DMS153 treated with DMSO at 0.1 percent for 48 hours (cell line): ENCODE measurements at regions not wholly inside any gene's neighbourhood (a gene's known extent, or its start where the extent isn't known, plus 50 kb on each side); places are given as distances from the start of the nearest gene placed in this dataset.

ENCODE experiments used
- DNase-seq: peaks from one replicate; lab custom pipeline; 2025; ENCODE audit not compliant: unreplicated experiment; lab: John Stamatoyannopoulos, UW

DNA sequence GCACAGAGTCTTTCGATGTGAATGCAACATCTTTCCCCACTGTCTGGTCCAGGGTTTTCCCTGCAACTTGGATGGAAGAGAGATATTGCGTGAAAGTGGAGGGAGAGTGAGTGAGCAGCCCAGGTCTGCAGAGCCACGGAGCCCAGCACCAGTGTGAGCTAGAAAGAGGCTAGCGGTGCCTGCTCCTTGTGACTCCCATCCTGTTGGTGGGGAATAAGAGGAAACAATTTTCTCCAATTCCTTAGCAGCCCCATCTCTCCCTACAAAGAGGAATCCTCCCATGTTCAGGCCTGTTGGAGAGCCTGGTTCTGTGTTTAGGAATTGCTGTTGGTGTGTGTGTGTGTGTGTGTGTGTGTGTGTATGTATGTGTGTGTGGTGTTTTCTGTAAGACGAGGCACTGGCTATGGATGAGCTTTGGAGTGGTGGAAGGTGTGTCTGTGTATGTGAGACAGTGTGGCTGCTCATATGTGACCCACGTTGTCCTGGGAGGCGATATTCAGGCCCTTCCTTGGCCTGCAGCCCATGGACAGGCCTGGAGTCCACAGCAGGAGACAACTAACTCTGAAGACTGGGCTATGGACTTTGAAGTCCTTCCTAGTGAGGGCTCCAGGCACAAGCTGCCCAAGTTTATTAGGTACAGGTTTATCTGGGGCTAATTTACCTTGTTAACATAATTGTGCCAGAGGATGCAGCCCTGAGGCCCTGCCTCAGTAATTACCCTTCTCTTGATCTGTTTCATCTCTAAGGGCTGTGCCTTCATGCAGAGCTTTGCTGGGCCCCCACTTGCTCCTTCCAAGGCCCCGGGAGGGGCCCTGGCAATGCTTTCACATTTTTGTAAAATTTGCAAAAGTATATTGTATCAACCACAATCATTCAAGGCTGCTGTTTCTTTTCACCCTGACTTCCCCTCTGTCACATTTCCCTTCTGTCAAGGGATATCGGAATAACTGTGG, 88.6 kb upstream of the HAAO start:
- DNase-seq: no peak

DNA sequence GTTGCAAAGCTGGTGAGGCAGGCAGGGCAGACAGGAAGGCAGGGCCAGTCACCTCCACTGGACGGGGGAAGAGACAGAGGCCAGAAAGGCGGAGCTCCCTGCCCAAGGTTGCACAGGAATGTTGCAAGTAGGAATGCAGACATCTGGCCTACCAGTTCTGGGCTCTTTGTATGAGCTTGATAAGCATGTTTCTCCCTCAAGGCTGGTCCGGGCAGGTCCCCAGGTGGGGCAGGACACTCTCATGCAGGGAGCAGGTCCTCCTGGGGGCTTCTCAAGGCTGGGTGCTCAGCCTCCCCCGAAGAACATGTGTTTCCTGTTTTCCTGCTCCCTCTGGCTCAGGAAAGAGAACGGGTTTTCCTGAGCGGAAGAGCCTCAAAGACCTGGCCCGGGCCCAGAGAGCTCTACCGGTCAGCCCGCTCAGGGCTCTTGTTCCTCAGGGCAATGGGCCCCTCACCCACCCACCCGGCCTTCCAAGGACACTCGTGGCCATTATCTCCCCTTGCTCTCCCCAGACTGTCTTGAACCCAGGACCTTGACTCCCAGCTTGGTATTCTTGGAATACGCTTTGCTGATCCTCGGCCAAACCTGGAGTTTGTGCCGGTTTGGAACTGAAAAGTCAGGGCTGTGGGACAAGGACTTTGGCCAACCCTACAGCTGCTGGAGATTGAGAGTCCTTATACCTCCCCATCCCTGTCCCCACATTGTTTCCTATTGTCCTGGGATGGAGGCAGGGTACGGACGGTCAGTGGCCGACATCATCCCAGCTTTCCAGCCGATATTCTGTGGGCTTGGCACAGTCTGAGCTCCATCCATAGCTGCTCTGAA, 87.7 kb upstream of the HAAO start:
- DNase-seq: no peak

DNA sequence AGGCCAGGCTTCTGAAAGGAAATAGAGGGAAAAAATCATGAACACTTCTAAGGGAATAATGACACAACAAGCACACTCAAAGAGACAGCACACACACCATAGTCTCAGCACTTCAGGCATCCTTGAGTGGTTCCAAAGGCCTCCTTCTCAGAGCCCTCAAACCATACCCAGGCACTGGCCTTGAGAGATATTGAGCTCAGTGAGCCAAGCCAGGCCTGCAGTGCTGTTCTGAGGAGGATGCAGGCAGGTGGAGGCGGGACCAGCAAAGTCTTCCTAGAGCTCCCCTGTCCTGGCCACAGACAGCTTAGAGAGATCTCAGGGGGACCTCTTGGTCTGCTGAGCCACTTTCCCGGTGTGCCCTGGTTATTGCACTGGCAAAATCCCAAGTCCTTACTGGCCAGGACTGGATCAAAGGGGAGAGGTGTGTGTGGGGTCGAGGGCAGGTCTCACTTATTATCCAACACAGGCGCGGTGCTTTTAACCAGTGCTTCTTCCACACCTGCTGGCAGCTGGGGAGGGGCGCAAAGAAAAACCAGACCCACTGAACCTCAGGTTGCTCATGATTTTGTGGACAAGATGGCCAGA, 86.8 kb upstream of the HAAO start:
- no peak for DNase-seq

DNA sequence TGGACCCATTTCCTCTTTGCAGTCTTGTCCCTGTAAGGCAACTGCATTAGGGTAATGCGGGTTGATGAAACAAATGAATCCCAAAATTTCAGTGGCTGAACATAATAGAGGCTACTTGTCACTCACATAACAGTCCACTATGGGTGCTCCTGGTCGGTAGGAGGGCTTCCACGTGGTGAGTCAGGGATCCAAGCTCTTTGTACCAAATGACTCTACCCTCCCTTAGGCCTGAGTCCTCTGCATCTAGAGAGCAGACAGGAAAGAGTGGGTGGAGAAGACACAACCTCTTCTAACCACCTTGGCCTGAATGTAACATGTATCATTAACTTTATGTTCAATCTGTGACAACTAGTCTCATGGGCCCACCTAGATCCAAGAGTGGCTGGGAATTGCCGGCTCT, 86.2 kb upstream of the HAAO start:
- no peak for DNase-seq

DNA sequence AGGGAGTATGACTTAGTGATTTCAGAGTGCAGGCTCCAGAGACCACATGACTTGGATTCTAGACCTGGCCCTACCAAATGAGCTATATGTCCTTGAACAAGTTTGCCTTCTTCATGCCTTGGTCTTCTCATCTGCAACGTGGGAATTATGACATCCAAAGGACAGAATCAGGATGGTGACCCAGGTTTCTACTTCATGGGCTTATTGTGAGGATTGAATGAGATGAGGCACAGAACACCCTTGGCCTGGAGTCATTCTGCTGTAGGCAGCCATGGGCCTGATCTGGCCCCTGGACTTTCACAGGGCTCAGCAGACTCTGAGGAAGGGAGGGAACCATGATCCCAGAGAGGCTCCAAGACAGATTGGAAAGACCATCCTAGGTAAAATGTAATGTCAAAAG, 85.6 kb upstream of the HAAO start:
- no peak for DNase-seq

DNA sequence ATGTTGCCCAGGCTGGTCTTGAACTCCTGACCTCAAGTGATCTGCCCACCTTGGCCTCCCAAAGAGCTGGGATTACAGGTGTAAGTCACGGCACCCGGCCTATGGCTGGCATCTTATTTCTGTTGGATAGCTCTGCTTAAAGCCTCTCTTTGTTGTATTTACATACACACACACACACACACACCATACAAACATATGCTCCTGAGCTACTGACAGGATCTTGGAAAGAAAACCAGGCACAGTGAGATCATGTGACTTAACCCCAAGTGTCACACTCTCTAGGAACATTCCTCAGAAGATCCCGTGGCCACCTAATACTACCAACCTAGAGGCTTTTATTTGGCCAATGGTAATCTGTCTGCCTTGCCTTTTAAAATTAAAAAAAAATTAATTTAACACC, 85.1 kb upstream of the HAAO start:
- DNase-seq: no peak

DNA sequence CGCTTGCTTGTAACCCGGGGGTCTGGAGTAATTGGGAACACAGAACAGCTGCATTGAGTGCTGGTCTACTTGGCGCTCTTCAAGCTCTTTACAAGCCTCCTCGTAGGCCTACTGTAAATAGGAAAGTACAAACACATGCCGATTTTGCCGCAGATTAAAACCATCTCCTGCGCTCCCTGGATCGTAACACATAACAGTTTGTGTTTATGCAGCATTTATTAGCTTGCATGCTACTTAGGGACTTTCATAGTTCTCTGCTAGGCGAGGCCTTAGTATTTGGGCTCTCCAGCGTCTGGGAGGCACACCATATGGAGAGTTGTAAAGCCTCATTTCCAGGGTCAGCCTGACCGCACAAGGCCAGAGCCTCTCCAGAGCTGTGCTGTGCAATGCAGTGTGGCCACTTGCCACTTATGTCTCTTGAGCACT, 84.0 kb upstream of the HAAO start:
- DNase-seq: no peak

DNA sequence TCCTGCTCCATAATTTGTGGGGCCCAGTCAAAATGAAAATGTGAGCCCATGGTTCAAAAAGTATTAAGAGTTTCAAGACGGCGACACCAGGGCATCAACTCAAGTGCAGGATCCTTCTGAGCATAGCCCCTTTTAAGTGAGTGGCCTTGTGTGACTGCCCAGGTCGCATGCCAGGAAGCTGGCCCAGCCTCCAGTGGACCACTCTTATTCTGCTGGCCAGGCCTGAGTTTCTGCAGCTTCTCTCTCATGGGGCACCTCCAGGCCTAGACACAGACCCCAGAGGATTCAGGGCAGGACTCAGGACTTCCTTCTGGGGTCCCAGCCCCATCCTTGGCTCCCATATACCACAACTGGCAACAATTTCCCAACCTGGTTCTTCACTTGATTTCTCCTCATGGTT, 83.5 kb upstream of the HAAO start:
- no peak for DNase-seq

DNA sequence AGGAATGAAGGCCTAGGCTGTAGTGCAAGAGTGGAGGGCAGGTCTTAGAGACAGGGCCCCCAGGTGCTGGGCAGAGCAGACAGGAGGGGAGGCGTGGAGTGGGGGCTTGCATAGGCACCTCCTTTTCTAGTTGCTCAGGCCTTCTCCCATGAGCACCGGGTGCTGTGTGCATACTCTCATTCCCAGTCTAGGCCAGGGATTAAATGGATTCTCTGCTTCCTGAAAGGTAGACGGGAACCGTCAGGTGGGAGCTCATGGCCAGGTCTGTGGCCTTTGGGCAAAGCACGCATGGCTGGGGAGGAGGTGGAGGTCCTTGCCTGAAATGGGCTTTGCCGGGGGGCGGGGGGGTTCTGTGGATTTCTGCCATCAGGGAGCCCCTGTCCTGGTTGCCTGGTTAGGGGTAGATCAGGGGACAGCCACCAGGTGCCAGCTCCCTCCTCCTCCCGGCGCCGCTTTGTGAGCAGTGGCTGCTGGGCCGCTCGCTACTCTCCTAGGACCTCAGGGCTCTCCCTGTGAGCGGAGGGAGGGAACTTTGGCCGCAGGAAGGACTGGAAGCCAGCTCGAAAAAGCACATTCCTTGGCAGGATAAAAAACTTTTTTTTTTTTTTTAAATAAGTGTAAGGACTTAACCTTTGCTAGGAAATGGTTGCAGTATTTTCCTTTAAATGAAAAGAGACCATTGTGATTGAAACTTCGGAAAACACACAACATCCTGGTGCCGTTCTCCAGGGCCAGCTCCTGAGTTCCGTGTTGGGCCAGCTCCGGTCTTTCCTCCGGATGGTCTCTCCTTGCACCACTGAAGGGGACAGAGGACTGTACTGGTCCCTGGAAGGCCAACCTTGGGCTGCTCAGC, 82.8 kb upstream of the HAAO start:
- no peak for DNase-seq

DNA sequence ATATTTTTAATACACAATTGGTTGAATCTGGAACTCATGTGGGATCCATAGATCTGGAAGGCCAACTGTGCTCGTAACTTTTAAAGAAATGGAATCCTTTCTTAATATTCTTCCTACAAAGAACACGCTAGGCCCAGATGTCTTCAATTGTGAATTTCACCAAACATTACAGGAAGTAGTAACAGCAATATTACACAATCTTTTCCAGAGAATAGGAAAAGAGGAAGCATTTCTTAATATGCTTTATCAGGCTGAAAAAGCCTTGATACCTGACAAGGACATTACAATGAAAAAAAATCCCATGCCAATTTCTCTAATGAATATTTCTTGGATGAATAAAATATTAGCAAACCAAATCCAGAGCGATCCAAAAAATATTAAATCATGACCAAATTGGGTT, 80.3 kb upstream of the HAAO start:
- no peak for DNase-seq

DNA sequence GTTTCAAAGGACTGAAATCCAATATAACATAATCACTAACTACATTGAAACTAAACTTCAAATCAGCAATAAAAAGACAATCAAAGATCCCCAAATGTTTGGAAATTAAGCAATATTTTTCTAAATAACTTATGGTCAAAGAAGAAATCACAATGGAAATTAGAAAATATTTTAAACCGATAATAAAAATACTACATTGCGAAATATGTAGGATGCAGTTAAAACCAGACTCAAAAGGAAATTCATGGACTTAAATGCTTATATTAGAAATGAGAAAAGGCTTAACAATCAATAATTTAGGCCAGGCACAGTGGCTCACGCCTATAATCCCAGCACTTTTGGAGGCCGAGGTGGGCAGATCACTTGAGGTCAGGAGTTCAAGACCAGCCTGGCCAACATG, 79.0 kb upstream of the HAAO start:
- no peak for DNase-seq

DNA sequence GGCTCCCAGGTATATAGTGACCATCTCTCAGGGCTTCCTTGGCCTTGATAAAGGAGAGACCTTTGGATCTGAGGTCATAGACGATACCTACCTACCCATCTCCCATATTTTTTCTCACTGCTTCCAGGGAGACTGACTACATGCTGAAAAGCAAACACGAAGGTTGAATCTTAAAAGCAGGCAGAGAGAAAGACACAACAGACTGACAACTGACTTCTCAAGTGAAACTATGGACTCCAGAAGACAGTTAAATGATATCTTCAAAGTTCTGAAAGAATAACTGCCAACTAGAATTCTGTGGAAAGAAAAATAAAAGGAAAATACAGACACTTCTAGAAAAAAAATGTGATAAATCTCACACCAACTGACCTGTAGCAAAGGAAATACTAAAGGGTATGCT, 76.5 kb upstream of the HAAO start:
- DNase-seq: no peak

DNA sequence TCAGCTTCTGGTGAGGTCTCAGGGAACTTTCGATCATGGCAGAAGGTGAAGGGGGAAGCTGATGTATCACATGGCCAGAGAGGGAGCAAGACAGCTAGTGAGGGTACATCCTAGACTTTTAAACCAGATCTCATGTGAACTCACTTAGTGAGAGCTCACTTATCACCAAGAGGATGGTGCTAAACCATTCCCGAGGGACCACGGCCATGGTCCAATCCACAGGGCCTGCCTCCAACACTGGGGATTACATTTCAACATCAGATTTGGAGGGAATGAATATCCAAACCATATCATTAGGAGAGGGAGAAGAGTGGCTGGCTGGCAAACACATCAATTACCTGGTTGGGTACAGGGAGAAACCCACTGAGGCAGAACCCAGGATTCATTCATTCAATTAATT, 75.7 kb upstream of the HAAO start:
- no peak for DNase-seq

DNA sequence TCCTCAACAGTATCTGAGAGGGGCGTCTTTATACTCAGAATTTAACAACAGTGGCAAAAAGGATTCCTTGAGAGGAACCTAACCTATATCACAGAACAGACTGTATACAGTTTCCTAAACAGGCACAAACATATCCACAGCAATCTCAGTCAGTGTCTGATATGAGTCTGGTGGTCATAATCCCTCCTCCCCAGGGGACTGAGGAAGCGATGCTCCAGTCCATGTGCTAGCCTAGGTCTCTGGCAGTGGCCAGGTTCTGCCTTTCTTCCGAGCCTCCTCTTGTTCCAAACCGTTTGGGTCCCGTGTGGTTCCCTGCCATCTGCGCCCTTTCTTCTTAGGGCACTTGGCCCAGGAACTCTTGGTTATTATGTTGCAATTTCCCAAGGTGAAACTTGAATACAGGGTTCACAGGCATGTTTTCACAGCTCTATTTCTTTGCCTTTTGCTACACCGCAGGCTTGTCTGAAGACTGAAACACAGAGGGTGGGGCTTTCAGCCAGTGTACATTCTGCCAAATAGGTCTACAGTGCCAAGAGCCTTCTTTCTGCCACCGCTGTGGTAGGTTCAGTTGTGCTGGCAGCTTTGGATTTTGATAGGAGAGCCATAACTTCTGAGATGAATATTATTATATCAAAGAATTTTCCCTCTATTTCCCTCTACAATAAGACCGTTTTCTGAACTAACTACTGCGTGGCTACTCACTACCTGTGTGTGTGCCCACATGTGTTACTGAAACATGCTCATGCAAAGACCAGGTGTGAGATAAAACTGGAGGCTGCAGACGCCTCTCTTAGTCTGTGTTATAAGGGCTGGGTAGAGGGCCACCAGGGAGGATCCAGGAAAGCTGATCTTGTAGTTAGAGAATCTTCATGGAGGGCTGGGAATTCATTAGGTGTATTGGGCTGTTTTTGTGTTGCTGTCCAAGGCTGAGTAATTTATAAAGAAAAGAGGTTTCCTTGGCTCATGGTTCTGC, 75.0 kb upstream of the HAAO start:
- no peak for DNase-seq

DNA sequence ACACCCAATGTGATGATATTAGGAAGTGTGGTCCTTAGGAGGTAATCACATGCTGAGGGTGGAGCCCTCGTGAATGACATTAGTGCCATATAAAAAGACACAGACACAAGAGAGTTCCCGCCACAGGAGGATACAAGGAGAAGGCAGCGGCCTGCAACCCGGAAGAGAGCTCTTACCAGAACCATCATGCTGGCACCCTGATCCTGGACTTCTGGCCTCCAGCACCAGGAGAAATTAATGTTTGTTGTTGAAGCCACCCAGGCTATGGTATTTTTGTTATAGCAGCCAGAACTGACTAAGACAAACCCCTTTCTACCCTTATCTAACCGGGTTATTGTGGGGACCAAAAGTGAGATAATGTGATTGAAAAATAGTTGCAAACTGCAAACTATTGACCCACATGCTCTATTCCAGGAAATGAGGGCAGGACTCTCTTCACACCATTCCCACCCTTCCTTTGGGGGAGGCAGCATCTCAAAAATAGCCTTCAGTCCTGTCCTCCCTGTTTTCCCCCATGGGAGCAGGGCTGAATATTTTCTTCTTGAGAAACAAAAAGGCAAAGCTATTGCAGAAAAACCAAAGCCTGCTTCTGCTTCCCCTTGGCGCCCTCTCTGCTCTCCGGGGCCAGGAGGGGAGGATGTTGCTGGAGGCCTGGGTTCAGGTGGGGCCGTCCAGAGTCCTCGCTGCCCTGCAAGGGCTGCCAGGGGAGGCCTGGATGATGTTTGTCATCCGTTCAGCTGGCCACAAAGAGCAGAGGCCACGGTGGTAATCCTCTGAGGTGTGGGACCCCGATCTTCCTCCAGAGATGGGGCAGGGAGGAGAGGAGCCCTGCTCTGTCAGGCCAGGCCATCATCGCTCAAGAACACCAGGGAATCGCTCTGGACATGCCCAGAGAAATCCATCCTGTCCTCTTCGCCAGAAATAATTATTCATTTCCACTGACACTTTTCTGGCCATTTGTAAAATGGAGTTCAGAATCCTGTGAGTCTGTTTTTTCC, 73.8 kb upstream of the HAAO start:
- no peak for DNase-seq

DNA sequence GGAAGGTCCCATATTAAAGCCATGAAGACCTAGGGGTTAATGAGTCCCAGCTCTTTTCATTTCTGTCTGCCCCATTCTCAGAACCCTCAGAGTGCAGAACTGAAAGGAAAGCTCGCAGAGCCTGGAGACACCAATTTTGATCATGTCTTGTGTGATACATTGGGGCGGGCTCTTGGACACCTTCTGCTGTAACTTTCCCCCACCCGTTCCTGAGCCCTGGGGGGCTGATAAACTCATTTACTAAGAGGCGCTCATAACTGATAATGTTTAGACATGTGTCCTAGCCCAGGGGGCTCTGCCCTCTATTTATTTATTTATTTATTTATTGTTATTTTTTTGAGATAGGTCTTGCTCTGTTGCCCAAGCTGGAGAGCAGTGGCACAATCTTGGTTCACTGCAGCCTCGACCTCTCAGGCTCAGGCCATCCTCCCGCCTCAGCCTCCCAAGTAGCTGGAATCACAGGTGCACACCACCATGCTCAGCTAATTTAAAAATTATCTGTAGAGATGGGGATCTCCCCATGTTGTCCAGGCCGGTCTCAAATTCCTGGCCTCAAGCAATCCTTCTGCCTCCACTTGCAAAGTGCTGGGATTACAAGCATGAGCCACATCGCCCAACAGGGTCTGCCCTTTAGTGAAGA, 72.4 kb upstream of the HAAO start:
- DNase-seq: no peak

DNA sequence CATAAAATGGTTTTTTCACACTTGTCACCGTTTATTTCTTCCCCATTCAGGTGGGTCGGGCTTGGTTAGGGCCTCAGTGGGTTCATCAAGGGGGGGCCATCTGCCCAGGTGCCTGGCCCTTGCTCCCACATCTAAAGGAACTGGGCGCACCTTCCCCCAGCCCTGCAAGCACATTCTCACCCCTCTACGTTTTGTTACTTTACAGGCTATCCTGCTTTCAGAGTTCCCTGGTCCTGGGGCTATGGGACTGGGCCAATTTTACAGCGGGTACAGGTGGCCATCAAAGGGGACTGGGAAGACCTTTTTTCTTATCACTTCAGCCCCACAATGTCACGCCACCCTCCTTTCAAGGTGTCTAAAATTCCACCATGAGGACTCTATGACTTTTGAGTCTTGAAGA, 71.8 kb upstream of the HAAO start:
- no peak for DNase-seq

DNA sequence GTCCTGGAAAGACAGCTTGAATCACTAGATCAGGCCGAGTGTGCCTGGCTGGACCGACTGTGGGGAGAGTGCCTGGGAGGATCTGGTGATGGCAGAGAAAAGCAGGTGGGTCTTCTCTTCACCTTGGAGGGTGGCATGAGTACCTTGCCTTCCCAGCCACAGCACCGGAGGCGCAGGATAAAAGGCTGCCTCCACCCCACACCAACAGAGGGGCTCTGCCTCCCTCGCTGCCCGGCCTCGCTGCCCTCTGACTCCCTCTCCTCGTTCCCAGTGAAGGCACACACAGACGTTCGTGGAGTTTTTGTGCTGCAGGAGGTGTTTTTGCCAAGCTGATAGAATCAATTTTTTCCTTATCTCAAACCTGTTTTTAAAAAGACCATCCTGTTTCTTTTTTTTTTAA, 71.4 kb upstream of the HAAO start:
- DNase-seq: no peak
